CD4-positive, CD25-positive, alpha-beta regulatory T cell (primary cell): ENCODE measurements at regions not wholly inside any gene's neighbourhood (a gene's known extent, or its start where the extent isn't known, plus 50 kb on each side); places are given as distances from the start of the nearest gene placed in this dataset.

ENCODE experiments used
- ATAC-seq, 2 donors: fragments of 150-1000 bp; cut with Tn5 transposase; one replicate each; pipeline ENCODE4 v1.10.0; 2021; ENCODE audit warnings: low read depth in 2 of 2, moderate number of reproducible peaks in 2 of 2, moderate library complexity in 1 of 2
- DNase-seq, 3 donors: peaks; one replicate each; pipeline versions ENCODE4 v3.0.0 to v3.0.0-alpha.2; 2012 to 2022; ENCODE audit warnings: mixed read lengths in 1 of 3
- H3K27ac ChIP-seq: one replicate; pipeline ENCODE4 v1.7.0; 2013; ENCODE audit warnings: mild to moderate bottlenecking, low read length; ENCODE audit not compliant: insufficient read depth, poor library complexity, severe bottlenecking
- H3K27me3 ChIP-seq: one replicate; pipeline ENCODE4 v1.7.0; 2013; ENCODE audit warnings: low read length; ENCODE audit not compliant: control insufficient read depth, insufficient read depth
- H3K36me3 ChIP-seq: one replicate; pipeline ENCODE4 v1.7.0; 2013; ENCODE audit warnings: mild to moderate bottlenecking, low read length, moderate library complexity; ENCODE audit not compliant: control insufficient read depth, insufficient read depth
- H3K4me1 ChIP-seq: 2 replicates; pipeline ENCODE4 v1.7.0; 2013; ENCODE audit warnings: mild to moderate bottlenecking, low read length; ENCODE audit not compliant: insufficient read depth, control insufficient read depth, poor library complexity, severe bottlenecking
- H3K4me3 ChIP-seq: one replicate; pipeline ENCODE4 v1.7.0; 2013; ENCODE audit warnings: low read depth, mild to moderate bottlenecking, low read length, moderate library complexity
- H3K9me3 ChIP-seq, 2 experiments: 1 replicate in 1 of 2; 2 replicates in 1 of 2; pipeline ENCODE4 v1.7.0; 2013; ENCODE audit warnings: low read length in 2 of 2, mild to moderate bottlenecking in 1 of 2, moderate library complexity in 1 of 2; ENCODE audit not compliant: control insufficient read depth in 2 of 2
- H3K27ac Mint-ChIP-seq, 3 donors: one replicate each; pipeline ENCODE4 v1.8.0; 2020 to 2022; ENCODE audit warnings: mild to moderate bottlenecking in 3 of 3, mixed read lengths in 3 of 3, moderate library complexity in 2 of 3
- H3K27me3 Mint-ChIP-seq: one replicate; pipeline ENCODE4 v1.8.0; 2022; ENCODE audit warnings: mild to moderate bottlenecking, mixed read lengths
- H3K36me3 Mint-ChIP-seq: one replicate; pipeline ENCODE4 v1.8.0; 2020; ENCODE audit warnings: mixed read lengths
- H3K4me1 Mint-ChIP-seq, 4 donors: one replicate each; pipeline ENCODE4 v1.8.0; 2020 to 2022; ENCODE audit warnings: mixed read lengths in 4 of 4, mild to moderate bottlenecking in 1 of 4
- H3K4me3 Mint-ChIP-seq, 4 donors: one replicate each; pipeline ENCODE4 v1.8.0; 2020 to 2022; ENCODE audit warnings: mild to moderate bottlenecking in 4 of 4, mixed read lengths in 4 of 4, moderate library complexity in 3 of 4
- H3K9me3 Mint-ChIP-seq, 7 donors: one replicate each; pipeline ENCODE4 v1.8.0; 2020 to 2022; ENCODE audit warnings: mixed read lengths in 7 of 7, mild to moderate bottlenecking in 3 of 7, moderate library complexity in 2 of 7

DNA sequence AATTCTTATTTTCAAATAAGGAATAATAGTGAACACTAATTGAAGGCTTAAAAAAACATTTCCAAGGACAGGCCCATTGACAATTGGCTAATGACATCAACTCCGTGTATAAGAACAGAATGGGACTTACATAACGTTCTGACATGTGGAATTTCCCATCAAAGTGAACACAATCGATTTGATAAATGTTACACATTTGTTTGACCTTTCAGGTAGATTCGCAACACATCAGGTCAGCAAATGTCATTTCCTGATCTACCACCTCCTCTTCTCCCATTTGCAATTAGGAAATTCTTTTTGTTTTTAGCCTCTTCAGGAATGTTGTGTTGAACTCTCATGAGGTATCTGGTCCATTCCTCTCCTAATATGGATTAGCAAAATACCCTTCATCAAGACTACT is 292.9 kb upstream of the SLC14A2 start:
- Histone ChIP-seq H3K9me3 (no peaks in the 10 kb centered on the region), H3K4me3 (no peak overlapping the region), H3K4me1 (no peaks in the 10 kb centered on the region), H3K27me3 (no peaks in the 10 kb centered on the region), H3K36me3 (no peaks in the 10 kb centered on the region), H3K27ac (no peak overlapping the region)
- Mint-ChIP-seq H3K27me3 (peaks cover 4% of the 10 kb centered on the region), H3K4me3 (no peak overlapping the region), H3K27ac (no peak overlapping the region), H3K9me3 (peaks cover 0 to 6% (median 0%) of the 10 kb centered on the region in 7 donors), H3K36me3 (no peaks in the 10 kb centered on the region), H3K4me1 (no peaks in the 10 kb centered on the region)
- DNase-seq, result no peak
- ATAC-seq, result no peak

- no peak overlapping the region for H3K4me3 Mint-ChIP-seq
- H3K27me3 Mint-ChIP-seq, result peaks cover 4% of the 10 kb centered on the region
- ATAC-seq (no peak), DNase-seq (no peak)
- Histone ChIP-seq H3K9me3 (no peaks in the 10 kb centered on the region), H3K27ac (no peak overlapping the region), H3K27me3 (no peaks in the 10 kb centered on the region), H3K4me1 (no peaks in the 10 kb centered on the region), H3K36me3 (no peaks in the 10 kb centered on the region), H3K4me3 (no peak overlapping the region)
- H3K27ac Mint-ChIP-seq, result no peak overlapping the region
- H3K36me3 Mint-ChIP-seq, result no peaks in the 10 kb centered on the region
- no peaks in the 10 kb centered on the region for H3K4me1 Mint-ChIP-seq
- peaks cover 0 to 6% (median 0%) of the 10 kb centered on the region in 7 donors for H3K9me3 Mint-ChIP-seq
Measured at GRCh38 chr18:45324101-45324494, 291.2 kb upstream of the SLC14A2 start.

DNA sequence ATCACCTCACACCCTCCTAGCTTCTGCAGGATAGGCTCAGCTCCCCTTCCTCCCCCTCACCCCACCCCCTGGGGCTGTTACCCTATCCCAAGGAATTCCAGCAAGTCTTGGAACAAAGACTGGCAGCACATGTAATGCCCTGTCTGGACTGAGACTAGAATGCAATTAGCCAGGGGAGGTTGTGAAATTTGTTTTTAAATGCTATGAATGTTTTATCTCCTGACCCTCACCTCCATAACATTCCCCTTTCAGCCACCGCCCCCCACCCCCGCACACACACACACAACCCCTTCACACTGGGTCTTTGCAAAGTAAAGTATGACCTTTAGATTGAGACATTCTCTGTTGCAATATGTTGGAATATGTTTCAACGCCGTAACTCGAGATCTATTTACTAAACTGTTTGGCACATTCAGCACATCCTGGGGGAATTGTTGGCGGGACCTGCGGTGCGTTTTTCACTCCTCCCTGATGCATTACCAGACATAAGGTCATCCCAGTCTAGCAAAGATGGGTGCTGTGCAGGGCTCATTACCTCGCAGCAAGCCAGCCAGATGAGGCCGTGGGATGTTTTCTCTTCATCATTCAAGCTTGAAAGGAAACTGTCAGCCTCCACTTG is 290.7 kb upstream of the SLC14A2 start:
- Mint-ChIP-seq H3K9me3 (peaks cover 0 to 6% (median 0%) of the 10 kb centered on the region in 7 donors), H3K4me3 (no peak overlapping the region), H3K36me3 (no peaks in the 10 kb centered on the region), H3K27ac (no peak overlapping the region), H3K4me1 (no peaks in the 10 kb centered on the region), H3K27me3 (peaks cover 4% of the 10 kb centered on the region)
- no peak overlapping the region for H3K27ac ChIP-seq
- no peaks in the 10 kb centered on the region for H3K36me3 ChIP-seq
- no peaks in the 10 kb centered on the region for H3K4me1 ChIP-seq
- no peak for ATAC-seq
- DNase-seq, result no peak
- H3K9me3 ChIP-seq, result no peaks in the 10 kb centered on the region
- H3K4me3 ChIP-seq, result no peak overlapping the region
- H3K27me3 ChIP-seq, result peaks cover 3% of the 10 kb centered on the region

DNA sequence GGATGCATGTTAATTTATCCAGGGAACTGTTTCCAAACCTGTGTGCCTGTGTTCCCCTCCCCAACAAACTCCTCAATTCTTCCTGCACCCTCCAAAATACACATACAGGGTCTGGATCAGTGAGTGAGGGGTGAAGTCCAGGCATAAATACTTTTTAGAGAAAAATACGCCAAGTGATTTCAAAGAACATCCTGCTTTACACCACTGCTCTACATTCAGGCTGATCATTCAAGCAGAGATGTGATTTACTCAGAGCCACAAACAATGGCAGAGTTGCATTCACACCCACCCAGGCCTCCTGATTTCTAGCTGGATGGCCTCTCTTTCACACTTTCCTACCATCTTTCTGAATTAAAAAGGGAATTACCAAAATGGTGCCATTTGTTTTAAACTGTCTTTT is 289.5 kb upstream of the SLC14A2 start:
- H3K9me3 Mint-ChIP-seq, result peaks cover 0 to 6% (median 0%) of the 10 kb centered on the region in 7 donors
- Histone ChIP-seq H3K27me3 (peaks cover 3% of the 10 kb centered on the region), H3K36me3 (no peaks in the 10 kb centered on the region), H3K9me3 (no peaks in the 10 kb centered on the region), H3K4me1 (no peaks in the 10 kb centered on the region), H3K4me3 (no peak overlapping the region), H3K27ac (no peak overlapping the region)
- H3K4me3 Mint-ChIP-seq, result no peak overlapping the region
- no peak overlapping the region for H3K27ac Mint-ChIP-seq
- DNase-seq (no peak), ATAC-seq (no peak)
- peaks cover 4% of the 10 kb centered on the region for H3K27me3 Mint-ChIP-seq
- no peaks in the 10 kb centered on the region for H3K36me3 Mint-ChIP-seq
- no peaks in the 10 kb centered on the region for H3K4me1 Mint-ChIP-seq

GRCh38 chr18:45326505-45326904 is 288.8 kb upstream of the SLC14A2 start:
- peaks cover 4% of the 10 kb centered on the region for H3K27me3 Mint-ChIP-seq
- H3K36me3 ChIP-seq, result no peaks in the 10 kb centered on the region
- H3K27me3 ChIP-seq, result peaks cover 3% of the 10 kb centered on the region
- H3K4me3 ChIP-seq, result no peak overlapping the region
- no peaks in the 10 kb centered on the region for H3K4me1 Mint-ChIP-seq
- H3K4me1 ChIP-seq, result no peaks in the 10 kb centered on the region
- no peaks in the 10 kb centered on the region for H3K9me3 ChIP-seq
- no peak for DNase-seq
- no peaks in the 10 kb centered on the region for H3K36me3 Mint-ChIP-seq
- no peak overlapping the region for H3K4me3 Mint-ChIP-seq
- no peak overlapping the region for H3K27ac ChIP-seq
- no peak overlapping the region for H3K27ac Mint-ChIP-seq
- H3K9me3 Mint-ChIP-seq, result peaks cover 0 to 6% (median 0%) of the 10 kb centered on the region in 7 donors
- no peak for ATAC-seq

DNA sequence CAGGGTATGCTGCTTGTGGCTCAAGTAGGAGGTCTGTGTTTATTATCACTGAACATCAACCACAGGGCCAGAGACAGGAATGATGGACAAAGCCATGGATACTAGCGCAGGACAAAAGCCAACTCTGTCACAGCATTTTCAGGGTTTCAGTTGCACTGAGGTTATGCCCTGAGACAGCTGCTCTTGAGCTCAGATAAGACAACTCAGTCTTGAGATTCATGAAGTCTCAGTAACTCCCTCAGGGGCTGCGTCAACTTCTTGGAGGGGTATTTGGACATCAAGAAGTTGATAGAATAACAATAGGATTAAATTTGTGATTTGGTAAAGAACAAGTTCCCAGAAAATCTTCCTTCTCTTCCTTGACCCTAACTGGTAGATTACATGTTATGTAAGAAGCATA is 287.0 kb upstream of the SLC14A2 start:
- no peaks in the 10 kb centered on the region for H3K4me1 ChIP-seq
- H3K9me3 Mint-ChIP-seq, result peaks cover 0 to 4% (median 0%) of the 10 kb centered on the region in 7 donors
- ATAC-seq, result no peak
- no peak overlapping the region for H3K4me3 ChIP-seq
- no peak overlapping the region for H3K27ac Mint-ChIP-seq
- H3K27me3 Mint-ChIP-seq, result peaks cover 6% of the 10 kb centered on the region
- H3K27me3 ChIP-seq, result peaks cover 3% of the 10 kb centered on the region
- H3K36me3 Mint-ChIP-seq, result no peaks in the 10 kb centered on the region
- no peak overlapping the region for H3K27ac ChIP-seq
- no peaks in the 10 kb centered on the region for H3K4me1 Mint-ChIP-seq
- no peaks in the 10 kb centered on the region for H3K36me3 ChIP-seq
- no peak overlapping the region for H3K4me3 Mint-ChIP-seq
- H3K9me3 ChIP-seq, result no peaks in the 10 kb centered on the region
- DNase-seq, result no peak

GRCh38 chr18:45328811-45329210 is 286.5 kb upstream of the SLC14A2 start:
- Mint-ChIP-seq H3K4me3 (no peak overlapping the region), H3K27me3 (peaks cover 4% of the 10 kb centered on the region), H3K36me3 (no peaks in the 10 kb centered on the region), H3K4me1 (no peaks in the 10 kb centered on the region), H3K27ac (no peak overlapping the region), H3K9me3 (peaks cover 0 to 4% (median 0%) of the 10 kb centered on the region in 7 donors)
- H3K27ac ChIP-seq, result no peak overlapping the region
- DNase-seq, result no peak
- no peaks in the 10 kb centered on the region for H3K4me1 ChIP-seq
- H3K27me3 ChIP-seq, result peaks cover 3% of the 10 kb centered on the region
- no peak overlapping the region for H3K4me3 ChIP-seq
- no peak for ATAC-seq
- no peaks in the 10 kb centered on the region for H3K36me3 ChIP-seq
- no peaks in the 10 kb centered on the region for H3K9me3 ChIP-seq

GRCh38 chr18:45329316-45329715 is 286.0 kb upstream of the SLC14A2 start:
- no peaks in the 10 kb centered on the region for H3K4me1 Mint-ChIP-seq
- peaks cover 0 to 3% (median 0%) of the 10 kb centered on the region in 7 donors for H3K9me3 Mint-ChIP-seq
- no peaks in the 10 kb centered on the region for H3K36me3 Mint-ChIP-seq
- Histone ChIP-seq H3K27me3 (peaks cover 3% of the 10 kb centered on the region), H3K4me3 (no peak overlapping the region), H3K36me3 (no peaks in the 10 kb centered on the region), H3K4me1 (no peaks in the 10 kb centered on the region), H3K27ac (no peak overlapping the region), H3K9me3 (no peaks in the 10 kb centered on the region)
- no peak overlapping the region for H3K4me3 Mint-ChIP-seq
- ATAC-seq (no peak), DNase-seq (no peak)
- no peak overlapping the region for H3K27ac Mint-ChIP-seq
- peaks cover 4% of the 10 kb centered on the region for H3K27me3 Mint-ChIP-seq
